Naive thymus-derived CD8-positive, alpha-beta T cell (primary cell): ENCODE measurements at regions not wholly inside any gene's neighbourhood (a gene's known extent, or its start where the extent isn't known, plus 50 kb on each side); places are given as distances from the start of the nearest gene placed in this dataset.
"Not testable (repeated sequence)": the region's sequence is repeated elsewhere in the genome, so short reads cannot be mapped to it uniquely, and the experiment has no call there.

Source experiments
- ATAC-seq, 2 donors: fragments of 150-1000 bp; cut with Tn5 transposase in 1 of 2; sonication (Bioruptor Pico), chemical (Tn5 transposase) in 1 of 2; 1 replicate in 1 of 2; 2 replicates in 1 of 2; pipeline ENCODE4 v1.10.0; 2021; ENCODE audit warnings: mild to moderate bottlenecking in 2 of 2, moderate library complexity in 2 of 2
- POLR2A ChIA-PET: fragments of 350-600 bp; sonication (Branson Sonifier 250); formaldehyde crosslinking; loops from one replicate; lab custom pipeline; 2021; ENCODE audit warnings: antibody characterized with exemption; lab: Charles Lee
- DNase-seq, 10 donors: peaks; one replicate each; pipeline versions ENCODE4 v3.0.0 to v3.0.0-alpha.2; 2020 to 2022
- H3K27ac Mint-ChIP-seq, 10 donors: one replicate each; pipeline ENCODE4 v1.8.0; 2020 to 2022; ENCODE audit warnings: mild to moderate bottlenecking in 10 of 10, mixed read lengths in 10 of 10, moderate library complexity in 4 of 10, inconsistent platforms in 1 of 10
- H3K27me3 Mint-ChIP-seq, 5 donors: one replicate each; pipeline ENCODE4 v1.8.0; 2021 to 2022; ENCODE audit warnings: mixed read lengths in 5 of 5
- H3K36me3 Mint-ChIP-seq, 3 donors: one replicate each; pipeline ENCODE4 v1.8.0; 2020 to 2022; ENCODE audit warnings: mixed read lengths in 3 of 3, mild to moderate bottlenecking in 2 of 3, inconsistent platforms in 1 of 3
- H3K4me1 Mint-ChIP-seq, 4 donors: one replicate each; pipeline ENCODE4 v1.8.0; 2021 to 2022; ENCODE audit warnings: mixed read lengths in 4 of 4
- H3K4me3 Mint-ChIP-seq, 10 donors: one replicate each; pipeline ENCODE4 v1.8.0; 2020 to 2022; ENCODE audit warnings: mild to moderate bottlenecking in 10 of 10, mixed read lengths in 10 of 10, moderate library complexity in 6 of 10, inconsistent platforms in 1 of 10
- H3K9me3 Mint-ChIP-seq, 9 donors: one replicate each; pipeline ENCODE4 v1.8.0; 2020 to 2022; ENCODE audit warnings: mixed read lengths in 9 of 9, mild to moderate bottlenecking in 3 of 9, inconsistent platforms in 1 of 9, moderate library complexity in 1 of 9

- Mint-ChIP-seq H3K27ac (peak overlapping the region in 1 of 10 donors; percentile 37), H3K4me3 (peak overlapping the region; percentile 82 to 99 (median 97))
- H3K27me3 Mint-ChIP-seq, POLR2A ChIA-PET, H3K9me3 Mint-ChIP-seq, H3K4me1 Mint-ChIP-seq, H3K36me3 Mint-ChIP-seq: not testable (repeated sequence)
- peak in 1 of 2 donors; percentile 8 for ATAC-seq
- DNase-seq: peak in 1 of 10 donors; percentile 10
These were observed 108.2 kb downstream of the SPATA31A1 start for GRCh38 chr9:39463696-39464095.

GRCh38 chr9:39464122-39464777 lies 108.8 kb downstream of the SPATA31A1 start:
- Mint-ChIP-seq H3K4me3 (peak overlapping the region; percentile 82 to 99 (median 97)), H3K27ac (peak overlapping the region; percentile 75 to 97 (median 92))
- H3K4me1 Mint-ChIP-seq, POLR2A ChIA-PET, H3K27me3 Mint-ChIP-seq, H3K9me3 Mint-ChIP-seq, H3K36me3 Mint-ChIP-seq: not testable (repeated sequence)
- ATAC-seq: peak; percentile 89 to 97
- peak; percentile 25 to 84 (median 62) for DNase-seq

GRCh38 chr9:39474499-39474898 lies 119.0 kb downstream of the SPATA31A1 start:
- not testable (repeated sequence) for ATAC-seq, H3K9me3 Mint-ChIP-seq

GRCh38 chr9:39483073-39483472 lies 127.6 kb downstream of the SPATA31A1 start:
- ATAC-seq, H3K9me3 Mint-ChIP-seq, DNase-seq, H3K36me3 Mint-ChIP-seq, H3K4me3 Mint-ChIP-seq, H3K4me1 Mint-ChIP-seq, H3K27me3 Mint-ChIP-seq, POLR2A ChIA-PET, H3K27ac Mint-ChIP-seq: not testable (repeated sequence)

More at GRCh38 chr9:39474499-39474898, 119.0 kb downstream of the SPATA31A1 start:
- H3K27ac Mint-ChIP-seq, H3K4me3 Mint-ChIP-seq, H3K36me3 Mint-ChIP-seq, DNase-seq, H3K4me1 Mint-ChIP-seq, POLR2A ChIA-PET, H3K27me3 Mint-ChIP-seq: not testable (repeated sequence)

GRCh38 chr9:39483880-39484279 lies 128.4 kb downstream of the SPATA31A1 start:
- H3K27ac Mint-ChIP-seq, ATAC-seq, H3K4me3 Mint-ChIP-seq, POLR2A ChIA-PET, DNase-seq, H3K9me3 Mint-ChIP-seq, H3K27me3 Mint-ChIP-seq, H3K36me3 Mint-ChIP-seq, H3K4me1 Mint-ChIP-seq: not testable (repeated sequence)

GRCh38 chr9:39484292-39484691 lies 128.8 kb downstream of the SPATA31A1 start:
- H3K27ac Mint-ChIP-seq, H3K4me3 Mint-ChIP-seq, ATAC-seq, DNase-seq, H3K4me1 Mint-ChIP-seq, H3K36me3 Mint-ChIP-seq, H3K9me3 Mint-ChIP-seq, POLR2A ChIA-PET, H3K27me3 Mint-ChIP-seq: not testable (repeated sequence)

GRCh38 chr9:39487477-39487876 lies 132.0 kb downstream of the SPATA31A1 start:
- DNase-seq, H3K27ac Mint-ChIP-seq, H3K36me3 Mint-ChIP-seq, POLR2A ChIA-PET, ATAC-seq, H3K4me1 Mint-ChIP-seq, H3K9me3 Mint-ChIP-seq, H3K27me3 Mint-ChIP-seq: not testable (repeated sequence)
- peak overlapping the region in 1 of 10 donors; percentile 20 for H3K4me3 Mint-ChIP-seq

- H3K27ac Mint-ChIP-seq, H3K36me3 Mint-ChIP-seq, H3K4me3 Mint-ChIP-seq, H3K9me3 Mint-ChIP-seq, POLR2A ChIA-PET, H3K27me3 Mint-ChIP-seq, DNase-seq, H3K4me1 Mint-ChIP-seq, ATAC-seq: not testable (repeated sequence)
These were observed 140.8 kb downstream of the SPATA31A1 start for GRCh38 chr9:39496248-39496647.

GRCh38 chr9:39503178-39503577 lies 147.7 kb downstream of the SPATA31A1 start:
- H3K36me3 Mint-ChIP-seq, H3K9me3 Mint-ChIP-seq, DNase-seq, H3K4me1 Mint-ChIP-seq, H3K27me3 Mint-ChIP-seq, H3K4me3 Mint-ChIP-seq, POLR2A ChIA-PET, ATAC-seq, H3K27ac Mint-ChIP-seq: not testable (repeated sequence)

- H3K9me3 Mint-ChIP-seq, H3K27ac Mint-ChIP-seq, H3K27me3 Mint-ChIP-seq, H3K4me3 Mint-ChIP-seq, H3K36me3 Mint-ChIP-seq, ATAC-seq, POLR2A ChIA-PET, H3K4me1 Mint-ChIP-seq, DNase-seq: not testable (repeated sequence)
These were observed 172.0 kb downstream of the SPATA31A1 start for GRCh38 chr9:39527387-39528029.

- H3K27me3 Mint-ChIP-seq, ATAC-seq, H3K36me3 Mint-ChIP-seq, POLR2A ChIA-PET, DNase-seq, H3K4me3 Mint-ChIP-seq, H3K27ac Mint-ChIP-seq, H3K4me1 Mint-ChIP-seq, H3K9me3 Mint-ChIP-seq: not testable (repeated sequence)
These were observed 177.1 kb downstream of the SPATA31A1 start for GRCh38 chr9:39532597-39532996.

- DNase-seq, H3K36me3 Mint-ChIP-seq, POLR2A ChIA-PET, H3K4me3 Mint-ChIP-seq, H3K27ac Mint-ChIP-seq, ATAC-seq, H3K4me1 Mint-ChIP-seq, H3K9me3 Mint-ChIP-seq, H3K27me3 Mint-ChIP-seq: not testable (repeated sequence)
These were observed 177.7 kb downstream of the SPATA31A1 start for GRCh38 chr9:39533001-39533762.

GRCh38 chr9:39533763-39534548 lies 178.5 kb downstream of the SPATA31A1 start:
- POLR2A ChIA-PET, H3K36me3 Mint-ChIP-seq: not testable (repeated sequence)

More at GRCh38 chr9:39533763-39534548, 178.5 kb downstream of the SPATA31A1 start:
- not testable (repeated sequence) for H3K9me3 Mint-ChIP-seq, H3K4me3 Mint-ChIP-seq, ATAC-seq, H3K4me1 Mint-ChIP-seq, H3K27me3 Mint-ChIP-seq, H3K27ac Mint-ChIP-seq
- peak in 1 of 10 donors; percentile 50 for DNase-seq
